ENCODE measurements at regions not wholly inside any gene's neighbourhood (a gene's known extent, or its start where the extent isn't known, plus 50 kb on each side); places are given as distances from the start of the nearest gene placed in this dataset.

DNA sequence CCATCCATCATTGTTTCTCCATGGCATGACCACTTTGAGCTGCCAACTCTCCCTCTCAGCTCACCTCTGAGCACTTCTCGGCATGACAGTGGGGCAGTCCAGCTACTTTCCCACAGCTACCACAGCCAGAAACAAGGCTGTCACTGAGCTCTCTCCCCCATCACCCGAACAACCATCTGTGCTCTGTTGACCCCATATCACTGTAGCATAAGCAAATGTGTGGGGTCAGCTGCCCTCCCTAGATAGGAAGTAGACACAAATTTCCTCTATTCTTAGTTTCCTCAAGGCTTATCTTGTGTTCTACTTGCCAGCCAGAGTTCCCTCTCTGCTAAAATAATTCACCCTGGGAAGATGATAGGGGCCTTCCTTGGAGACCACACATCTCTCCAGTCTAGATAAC, 82.6 kb upstream of the FUT8 start:
- DNase-seq: no peak

DNA sequence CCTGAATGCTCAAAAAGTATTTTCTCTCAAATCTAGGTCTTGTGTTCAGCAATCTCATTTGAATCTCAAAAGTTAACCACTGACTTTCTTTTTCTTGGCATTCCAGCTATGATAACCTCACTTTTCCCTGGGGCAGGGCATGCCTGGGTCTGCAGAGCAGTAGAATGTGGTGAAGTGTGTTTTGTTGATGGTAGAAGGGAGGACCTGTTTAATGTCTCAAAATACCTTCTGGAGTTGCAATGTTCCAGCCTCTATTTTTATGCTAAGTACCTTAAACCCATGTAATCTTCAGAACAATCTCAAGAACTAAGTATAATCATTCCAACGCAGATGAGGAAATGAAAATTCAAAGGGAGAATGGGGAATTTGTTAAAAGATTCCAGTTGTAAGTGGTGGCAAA, 82.1 kb upstream of the FUT8 start:
- DNase-seq: no peak

DNA sequence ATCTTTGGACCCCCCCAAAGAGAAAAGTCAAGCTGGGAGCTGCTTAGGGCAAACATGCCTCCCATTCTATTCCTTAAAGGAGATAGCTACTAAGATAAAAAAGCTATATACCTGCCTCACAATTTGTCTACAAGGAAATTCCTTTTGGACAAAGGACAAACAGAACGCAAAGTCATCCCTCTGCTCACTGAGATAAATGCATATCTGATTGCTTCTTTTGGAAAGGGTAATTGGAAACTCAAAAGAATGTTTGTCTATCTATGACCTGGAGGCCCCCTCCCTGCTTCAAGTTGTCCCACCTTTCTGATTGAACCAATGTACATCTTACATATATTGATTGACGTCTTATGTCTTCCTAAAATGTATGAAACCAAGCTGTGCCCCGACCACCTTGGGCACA, 80.9 kb upstream of the FUT8 start:
- no peak for DNase-seq

DNA sequence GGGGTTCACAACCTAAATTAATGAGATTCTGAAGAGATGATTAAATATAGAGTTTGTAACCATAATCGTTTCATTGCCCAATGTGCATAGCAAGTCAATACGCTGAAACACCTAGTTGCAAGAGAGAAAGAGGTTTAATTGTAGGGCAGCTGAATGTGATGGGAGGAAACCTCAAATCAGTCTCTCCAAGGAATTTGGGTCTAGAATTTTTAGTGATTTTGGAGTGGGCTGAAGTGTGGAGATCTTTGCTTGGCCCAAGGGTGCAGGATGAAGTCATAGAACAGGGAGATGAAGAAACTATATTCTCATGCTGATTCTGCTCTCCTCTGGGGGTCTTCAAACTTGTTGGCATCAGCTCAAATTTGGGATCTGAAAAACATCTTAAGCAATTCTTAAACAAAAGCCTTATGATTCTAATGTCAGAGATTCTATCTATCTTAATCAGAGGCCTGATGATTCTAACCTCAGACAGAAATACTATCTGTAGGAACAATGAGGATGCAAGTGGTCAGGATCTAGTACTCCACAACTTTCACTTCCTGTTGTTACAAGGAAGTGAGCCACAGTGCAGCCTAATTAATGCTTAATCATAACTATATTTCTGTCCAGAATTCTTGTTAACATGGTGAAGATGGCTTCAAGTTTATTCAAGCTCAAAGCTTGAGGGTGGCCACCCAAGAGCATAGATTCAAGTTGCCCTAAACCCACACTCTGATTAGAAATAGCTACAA, 80.2 kb upstream of the FUT8 start:
- DNase-seq: peak; percentile 27

DNA sequence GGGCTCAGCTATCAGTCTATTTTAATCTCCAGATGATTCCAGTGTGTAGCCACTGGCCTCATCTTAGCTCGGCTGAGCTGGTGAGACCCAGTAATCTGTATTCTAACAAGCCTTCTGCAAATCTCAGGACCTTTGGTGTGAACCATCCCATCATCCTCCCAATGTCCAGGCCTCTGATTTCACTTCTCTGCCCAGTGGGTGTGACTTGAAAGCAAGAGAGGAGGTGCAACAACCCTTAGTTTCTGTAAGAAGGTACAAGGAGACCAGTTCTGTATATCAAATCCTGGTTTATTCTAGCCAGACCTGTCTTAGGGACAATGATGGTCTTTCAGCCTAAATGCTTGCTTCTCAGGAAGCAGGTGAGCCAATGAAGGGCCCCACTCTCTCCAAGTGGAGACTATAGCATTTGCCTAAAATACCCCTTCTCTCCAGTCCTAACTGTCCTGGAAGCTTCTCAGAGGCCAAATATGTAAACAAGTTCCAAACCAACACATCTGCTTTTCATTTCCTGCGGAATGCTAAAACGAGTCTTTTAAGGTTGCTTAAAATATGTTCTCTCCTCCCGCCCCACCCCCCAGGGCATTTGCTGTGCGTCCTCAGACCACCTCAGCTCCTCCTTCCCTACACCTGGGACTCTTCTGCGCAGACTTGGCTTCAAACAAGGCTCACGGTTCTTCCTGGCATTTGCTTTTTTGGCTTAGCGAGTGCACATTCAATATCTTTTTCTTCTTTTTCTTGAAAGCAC, 78.4 kb upstream of the FUT8 start:
- DNase-seq: peak; percentile 88

DNA sequence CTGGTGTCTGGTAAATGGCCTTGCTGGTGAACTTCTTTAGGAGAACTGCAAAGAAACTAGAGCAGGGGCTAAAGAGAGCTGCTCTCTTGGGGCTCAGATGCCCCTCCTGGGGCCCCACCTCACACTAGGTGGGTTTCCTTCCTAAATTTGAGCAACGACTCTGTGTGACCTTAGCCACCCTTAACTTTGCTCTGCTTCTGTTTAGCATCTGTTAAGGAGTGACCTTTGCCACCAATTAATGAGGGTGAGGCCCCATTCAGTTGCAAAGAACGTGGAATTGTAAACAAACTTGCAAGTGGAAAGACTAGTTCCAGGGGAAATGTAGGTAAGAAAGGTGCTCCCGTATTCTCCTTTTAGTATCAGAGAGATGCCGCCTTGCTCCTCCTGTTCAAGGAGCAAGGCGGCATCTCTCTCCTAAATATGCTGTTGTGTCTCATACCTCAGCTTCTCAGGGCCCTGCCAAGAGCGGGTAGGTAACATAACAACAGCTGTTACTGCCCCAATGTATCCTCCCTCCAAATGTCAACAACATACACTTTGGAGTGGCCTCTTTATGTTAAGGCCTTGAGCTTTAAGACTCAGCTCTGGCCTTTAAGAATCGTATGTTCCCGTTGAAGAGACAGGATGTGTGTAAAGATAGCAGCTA, 77.6 kb upstream of the FUT8 start:
- no peak for DNase-seq

DNA sequence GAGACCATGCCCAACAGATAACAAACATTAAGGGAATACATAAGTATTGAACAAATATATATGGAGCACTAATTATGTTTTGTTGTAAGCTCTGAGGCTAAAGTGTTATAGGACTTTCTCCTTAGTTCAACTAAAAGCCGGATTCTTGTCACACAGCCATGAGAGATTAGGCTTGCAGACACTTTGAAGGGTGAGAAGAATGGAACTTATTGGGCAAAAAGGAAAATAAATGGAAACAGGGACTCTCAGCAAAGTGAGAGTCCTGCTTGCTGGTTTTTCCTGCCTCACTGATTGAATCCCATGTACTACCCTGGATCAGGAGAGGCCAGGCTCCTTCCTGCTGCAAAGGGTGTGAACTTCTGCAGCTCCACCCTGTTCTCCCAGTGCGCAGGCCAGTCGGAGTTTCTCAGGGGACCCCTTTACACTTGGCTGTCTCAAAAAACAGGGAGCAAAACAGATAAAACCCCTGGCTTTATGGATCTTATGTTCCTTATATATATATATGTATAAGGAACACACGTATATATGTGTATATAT, 77.1 kb upstream of the FUT8 start:
- no peak for DNase-seq

DNA sequence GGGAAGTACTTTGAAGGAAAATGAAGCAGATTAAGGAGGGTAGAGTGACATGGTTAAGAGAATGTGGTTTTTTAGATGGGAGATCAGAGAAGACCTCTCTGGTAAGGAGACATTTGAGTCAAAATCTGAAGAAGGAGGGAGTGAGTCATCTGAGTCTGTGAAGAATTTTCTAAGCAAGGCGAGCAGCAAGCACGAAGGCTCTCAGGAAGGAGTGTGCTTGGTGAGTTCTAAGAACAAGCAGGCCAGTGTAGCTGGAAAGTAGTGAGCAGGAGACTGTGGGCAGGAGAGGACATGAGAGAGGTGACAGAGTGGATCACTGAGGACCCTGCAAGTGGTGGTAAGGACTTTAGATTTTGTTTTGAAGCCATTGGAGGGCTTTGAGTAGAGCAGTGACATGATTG, 76.3 kb upstream of the FUT8 start:
- DNase-seq: peak; percentile 69

DNA sequence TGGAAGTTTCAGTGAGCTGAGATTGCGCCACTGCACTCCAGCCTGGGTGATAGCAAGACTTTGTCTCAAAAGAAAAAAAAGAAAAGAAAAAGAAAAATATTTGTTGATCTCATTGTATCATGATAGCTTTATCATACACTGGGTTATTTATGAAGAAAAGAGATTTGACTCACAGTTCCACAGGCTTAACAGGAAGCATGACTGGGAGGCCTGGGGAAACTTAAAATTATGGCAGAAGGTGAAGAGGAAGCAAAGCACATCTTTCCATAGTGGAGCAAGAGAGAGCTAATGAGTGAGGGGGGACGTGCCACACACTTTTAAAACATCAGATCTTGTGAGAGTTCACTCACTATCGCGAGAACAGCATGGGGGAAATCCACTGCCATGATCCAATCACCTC, 72.7 kb upstream of the FUT8 start:
- no peak for DNase-seq

DNA sequence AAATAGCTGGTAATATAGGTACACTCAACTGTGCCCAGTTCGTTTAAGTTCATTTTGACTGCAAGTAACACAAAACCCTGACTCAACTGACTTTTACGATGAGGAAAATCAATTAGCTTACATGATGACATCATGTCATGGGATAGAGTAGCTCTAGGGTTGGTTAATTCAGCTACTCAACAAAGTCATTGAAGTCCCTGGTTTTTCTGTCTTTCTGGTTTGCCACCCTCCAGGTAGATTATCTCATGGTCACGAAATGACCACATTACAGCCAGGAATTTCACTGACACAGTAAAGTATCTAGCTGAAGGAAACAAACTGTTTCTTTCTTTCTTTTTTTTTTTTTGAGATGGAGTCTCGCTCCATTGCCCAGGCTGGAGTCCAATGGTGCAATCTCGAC, 68.5 kb upstream of the FUT8 start:
- DNase-seq: no peak

DNA sequence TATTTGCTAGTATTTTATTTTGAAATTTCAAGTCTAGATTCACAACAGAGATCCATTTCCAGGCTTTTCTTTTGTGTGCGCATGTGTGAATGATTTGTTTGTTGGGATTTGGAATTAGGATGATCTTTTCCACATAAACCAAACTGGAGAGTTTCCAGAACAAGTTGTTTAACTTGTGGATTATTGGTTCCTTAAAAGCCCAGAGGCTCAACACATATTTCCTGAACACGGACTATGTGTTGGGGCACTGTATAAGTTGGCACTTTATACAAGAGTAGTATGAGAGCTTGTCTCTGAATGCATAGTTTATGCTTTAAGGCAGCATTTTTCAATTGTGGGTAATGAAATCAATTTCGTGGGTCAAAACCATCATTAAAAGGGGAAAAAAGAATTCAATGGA, 67.3 kb upstream of the FUT8 start:
- no peak for DNase-seq

DNA sequence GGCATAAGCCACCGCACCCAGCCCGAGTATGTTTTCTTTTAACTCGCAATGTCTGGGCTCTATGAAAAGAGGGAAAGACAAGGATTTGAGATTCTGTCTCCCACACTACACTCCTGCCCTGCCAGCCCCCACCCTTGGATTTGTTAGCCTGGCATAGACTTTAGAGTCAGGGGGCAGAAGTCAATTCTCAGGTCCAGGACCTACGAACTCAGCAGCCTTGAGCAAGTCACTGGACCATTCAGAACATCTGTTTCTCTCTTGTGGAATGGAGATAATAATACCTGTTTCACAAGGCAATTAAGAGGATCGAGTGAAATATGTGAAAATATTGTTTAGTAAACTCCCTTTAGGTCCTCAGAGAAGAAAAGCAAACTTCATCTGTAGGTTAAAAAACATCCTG, 66.1 kb upstream of the FUT8 start:
- no peak for DNase-seq

DNA sequence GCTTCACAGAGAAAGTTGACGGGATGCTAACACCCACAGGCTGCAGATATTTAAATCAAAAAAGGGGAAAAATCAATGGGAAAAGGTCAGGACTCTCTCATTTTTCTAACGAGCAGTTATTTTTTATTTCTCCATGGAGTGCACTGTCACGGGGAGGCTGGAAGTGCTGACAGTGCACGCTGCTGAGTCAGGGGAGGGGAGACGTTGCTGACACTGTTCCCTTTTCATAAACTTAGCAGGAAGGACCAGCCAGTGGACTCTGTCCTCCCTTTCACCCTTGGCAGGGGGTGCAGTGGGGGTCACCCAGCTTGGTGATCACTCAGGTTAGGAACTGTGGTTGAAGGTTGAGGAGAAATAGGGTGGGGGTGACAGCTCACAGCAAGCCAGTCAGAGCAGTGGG, 65.6 kb upstream of the FUT8 start:
- DNase-seq: no peak

DNA sequence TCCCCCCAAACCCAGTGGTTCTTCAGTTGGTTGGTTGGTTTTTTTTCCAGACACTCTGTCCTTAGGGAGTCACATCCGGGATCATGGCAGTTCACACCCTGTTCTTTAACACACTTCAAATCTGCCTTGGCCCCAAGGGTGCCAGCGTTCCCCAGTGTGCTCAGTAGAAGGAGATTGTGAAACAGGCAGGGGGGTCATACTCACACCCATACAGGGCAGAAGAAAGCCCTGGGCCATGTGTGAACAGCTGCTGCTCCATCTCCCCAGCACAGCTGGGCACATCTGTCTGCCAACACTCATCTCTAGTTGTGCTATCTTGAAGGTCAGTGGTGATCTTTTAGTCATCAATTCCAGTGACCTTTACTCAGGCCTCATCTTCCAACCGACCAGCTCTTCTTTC, 64.4 kb upstream of the FUT8 start:
- DNase-seq: no peak

DNA sequence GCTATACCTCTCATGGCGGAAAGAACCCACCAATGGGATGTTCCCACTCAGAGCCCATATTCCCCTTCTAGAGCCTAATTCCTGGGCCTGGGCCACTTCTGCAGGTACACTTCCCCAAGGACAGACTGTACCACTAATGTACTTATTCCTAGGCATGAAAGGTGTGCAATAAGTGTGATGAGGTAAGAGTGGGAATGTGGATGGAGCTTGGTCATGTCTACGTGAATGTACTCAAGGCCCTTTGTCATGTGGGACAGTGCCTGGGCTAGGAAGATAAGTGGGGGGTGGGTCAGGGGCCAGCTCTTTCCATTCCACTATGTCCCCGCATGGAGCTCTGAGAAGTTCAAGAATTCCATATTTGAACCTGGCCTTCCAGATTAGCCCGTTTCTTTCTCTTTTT, 63.4 kb upstream of the FUT8 start:
- no peak for DNase-seq

DNA sequence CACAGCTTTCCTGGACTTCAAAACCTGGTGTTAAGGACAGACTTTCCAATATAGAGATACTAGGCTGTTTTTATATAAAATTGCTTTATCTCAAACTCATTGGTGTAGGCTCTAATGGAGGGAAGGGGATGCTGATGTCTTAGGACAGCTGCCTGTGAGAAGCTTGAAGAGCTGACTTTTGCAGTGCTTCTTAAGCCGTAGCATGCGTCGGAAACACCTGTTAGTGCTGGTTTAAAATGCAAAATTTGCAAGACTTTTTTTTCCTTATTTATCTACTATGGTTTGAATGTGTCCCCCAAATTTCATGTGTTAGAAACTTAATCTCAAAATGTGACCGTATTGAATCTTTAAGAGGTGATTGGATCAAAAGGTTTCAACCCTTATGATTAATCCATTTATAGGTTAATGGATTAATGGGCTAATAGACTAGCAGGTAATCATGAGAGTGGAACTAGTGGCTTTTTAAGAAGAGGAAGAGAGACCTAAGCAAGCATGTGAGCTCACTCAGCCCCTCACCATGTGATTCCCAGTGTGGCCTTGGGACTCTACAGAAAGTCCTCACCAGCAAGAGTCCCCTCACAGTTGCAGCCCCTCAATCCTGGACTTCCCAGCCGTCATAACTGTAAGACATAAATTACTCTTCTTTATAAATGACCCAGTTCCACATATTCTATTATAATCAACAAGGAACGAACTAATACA, 60.9 kb upstream of the FUT8 start:
- DNase-seq: no peak

DNA sequence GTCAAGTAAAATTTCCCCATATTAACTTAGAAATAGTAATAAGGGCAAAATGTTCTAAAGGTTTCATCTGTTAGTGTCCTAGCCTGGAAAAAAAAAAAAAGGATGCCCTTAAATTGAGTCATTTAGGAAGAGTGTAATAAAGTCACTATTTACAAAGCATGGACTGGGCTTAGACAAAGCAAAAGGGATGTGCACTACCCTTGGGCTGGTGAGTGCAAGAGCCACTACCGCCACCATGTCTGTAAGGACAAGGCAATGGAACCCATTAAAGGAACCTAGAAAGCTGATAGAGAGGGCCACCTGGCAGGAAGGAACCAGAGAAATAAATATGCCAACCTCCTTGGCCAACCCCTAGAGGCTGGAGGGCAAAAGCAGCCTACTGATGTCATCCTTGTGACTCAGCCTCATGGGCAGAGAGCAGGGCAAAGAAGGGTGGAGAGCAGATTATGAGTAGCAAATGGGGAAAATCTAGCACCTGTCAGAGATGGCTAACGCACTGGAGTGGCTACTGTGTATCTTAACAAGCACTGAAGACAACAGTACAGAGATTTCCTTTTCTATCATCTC, 59.5 kb upstream of the FUT8 start:
- peak; percentile 70 for DNase-seq

DNA sequence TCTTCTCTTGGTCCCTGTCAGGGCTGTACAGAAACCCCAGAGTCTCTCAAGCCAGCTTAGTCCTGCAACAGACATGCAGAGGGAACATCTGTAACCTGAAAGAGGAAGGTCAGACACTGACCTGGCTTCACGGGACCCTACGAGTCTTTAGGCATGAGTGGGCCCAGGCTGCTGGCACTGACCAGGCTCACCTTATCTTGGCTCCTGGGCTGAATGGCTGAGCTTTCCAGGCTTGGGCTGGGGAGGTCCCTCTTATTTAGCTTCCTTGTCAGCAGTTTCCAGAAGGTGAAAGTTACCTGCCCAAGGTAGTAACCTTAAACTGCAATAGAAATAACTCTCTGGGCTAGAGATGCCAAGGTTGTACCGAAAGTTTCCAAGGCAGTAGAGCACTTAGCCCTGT, 58.4 kb upstream of the FUT8 start:
- no peak for DNase-seq

DNA sequence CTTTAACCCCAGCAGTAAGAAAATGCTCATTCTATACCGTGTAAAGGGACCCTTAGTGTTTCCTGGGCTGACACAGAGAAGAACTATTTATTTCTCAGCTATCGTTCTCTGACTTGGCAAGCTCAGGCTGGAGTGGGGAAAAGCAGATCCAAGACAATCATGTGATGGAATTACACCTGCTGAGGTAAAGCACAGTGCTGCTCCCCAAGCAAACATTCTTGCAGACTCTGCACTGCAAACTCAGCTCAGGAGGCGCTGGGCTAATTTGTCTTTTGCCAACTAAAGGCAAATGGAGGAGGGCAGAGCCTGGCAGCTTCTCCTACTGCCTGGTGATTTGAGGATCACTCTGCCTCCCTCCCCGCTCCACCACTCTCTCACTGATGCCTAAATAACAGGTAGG, 57.8 kb upstream of the FUT8 start:
- DNase-seq: no peak

DNA sequence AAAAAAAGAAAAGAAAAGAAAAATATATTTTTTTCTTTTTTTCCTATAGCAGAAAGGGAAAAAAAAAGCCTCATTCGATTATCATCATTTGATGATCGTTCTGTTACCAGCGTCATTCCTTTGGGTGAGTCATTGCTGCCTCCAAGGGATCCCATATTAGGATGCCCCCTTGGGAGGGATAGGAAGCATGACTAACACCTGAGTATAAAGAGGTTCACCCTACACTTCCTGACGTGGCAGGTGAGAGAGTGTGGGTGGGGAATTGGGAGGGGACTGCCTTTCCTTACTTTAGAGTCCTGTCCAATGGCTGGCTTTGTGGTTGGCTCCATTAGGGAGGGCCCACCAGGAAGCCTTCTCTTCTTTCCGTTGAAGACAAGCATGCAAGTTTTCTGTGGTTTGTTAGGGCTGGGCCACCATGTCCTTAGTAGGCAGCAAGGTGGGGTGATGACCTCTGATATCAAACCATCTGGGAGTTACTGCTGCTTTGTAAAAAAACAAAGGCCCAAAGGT, 56.1 kb upstream of the FUT8 start:
- DNase-seq: peak; percentile 91

DNA sequence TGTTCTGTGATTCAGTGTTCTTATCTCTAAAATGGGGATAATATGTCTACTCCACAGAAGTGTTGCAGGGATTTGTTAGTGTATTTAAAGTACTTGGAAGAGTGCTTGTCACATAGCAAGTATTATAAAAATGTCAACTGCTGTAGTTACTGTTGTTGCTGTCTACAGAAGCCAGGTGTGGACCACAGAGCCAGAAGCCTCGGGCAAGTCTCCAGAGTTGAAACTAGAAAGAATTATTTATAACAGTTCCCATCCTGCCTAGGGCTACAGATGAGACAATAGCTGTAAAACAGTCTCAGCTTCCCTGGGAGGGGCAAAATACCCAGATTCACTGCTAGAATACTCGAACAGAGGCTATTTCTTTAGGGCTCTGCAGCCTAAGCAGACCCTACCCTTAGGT, 55.4 kb upstream of the FUT8 start:
- DNase-seq: no peak

DNA sequence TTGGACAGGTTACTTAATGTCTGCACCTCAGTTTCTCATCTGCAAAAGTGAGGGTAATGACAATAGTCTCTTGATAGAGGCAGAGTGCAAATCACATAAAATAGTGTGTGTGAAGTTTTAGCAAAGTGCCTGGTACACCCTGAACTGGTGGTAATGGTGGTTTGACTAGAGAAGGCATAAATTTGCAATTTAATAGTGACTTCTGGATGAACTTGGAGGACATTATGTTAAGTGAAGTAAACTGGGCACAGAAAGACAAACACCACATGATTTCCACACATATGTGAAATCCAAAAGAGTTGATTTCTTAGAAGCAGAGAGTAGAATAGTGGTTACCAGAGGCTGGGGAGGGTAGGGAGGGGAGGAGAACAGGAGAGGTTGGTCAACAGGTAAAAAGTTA, 54.8 kb upstream of the FUT8 start:
- DNase-seq: no peak

DNA sequence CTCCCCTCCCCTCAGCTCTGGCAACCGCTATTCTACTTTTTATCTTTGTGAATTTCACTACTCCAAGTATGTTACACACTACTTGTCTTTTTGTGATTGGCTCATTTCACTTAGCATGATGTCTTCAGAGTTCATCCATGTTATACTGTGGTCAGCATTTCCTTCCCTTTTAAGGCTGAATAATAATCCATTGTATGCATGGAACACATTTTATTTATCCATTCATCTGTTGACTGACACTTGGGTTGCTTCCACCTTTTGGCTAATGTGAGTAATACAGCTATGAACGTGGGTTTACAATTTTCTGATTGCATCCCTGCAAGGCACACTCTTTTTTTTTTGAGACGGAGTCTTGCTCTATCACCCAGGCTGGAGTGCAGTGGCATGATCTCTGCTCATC, 53.0 kb upstream of the FUT8 start:
- DNase-seq: no peak

Measured in EL (cell line).